Activated T-helper 1 cell treated with anti-CD3 and anti-CD28 coated beads, Interleukin-12 subunit alpha, Interleukin-12 subunit beta, Interleukin-2, Interleukin-4 antibody, amounts not matched to agents 30 ng/mL and 10 ng/mL and 1 ng/mL, durations not matched to agents 14 hours and 24 hours and 36 hours (primary cell): ENCODE measurements at regions not wholly inside any gene's neighbourhood (a gene's known extent, or its start where the extent isn't known, plus 50 kb on each side); places are given as distances from the start of the nearest gene placed in this dataset.
"Not testable (repeated sequence)": the region's sequence is repeated elsewhere in the genome, so short reads cannot be mapped to it uniquely, and the experiment has no call there.

Source experiments
- DNase-seq: peaks from one replicate; pipeline ENCODE4 v3.0.0; 2021; ENCODE audit warnings: low spot score
- H3K27ac Mint-ChIP-seq: one replicate; pipeline ENCODE4 v1.8.0; 2021; ENCODE audit warnings: mild to moderate bottlenecking, mixed read lengths
- H3K27me3 Mint-ChIP-seq: one replicate; pipeline ENCODE4 v1.8.0; 2022; ENCODE audit warnings: mild to moderate bottlenecking, moderate library complexity, mixed read lengths; ENCODE audit not compliant: insufficient read depth
- H3K36me3 Mint-ChIP-seq: one replicate; pipeline ENCODE4 v1.8.0; 2021; ENCODE audit warnings: low read depth, mixed read lengths
- H3K4me1 Mint-ChIP-seq: one replicate; pipeline ENCODE4 v1.8.0; 2021; ENCODE audit warnings: low read depth, mixed read lengths
- H3K4me3 Mint-ChIP-seq: one replicate; pipeline ENCODE4 v1.8.0; 2021; ENCODE audit warnings: mild to moderate bottlenecking, moderate library complexity, mixed read lengths
- H3K9me3 Mint-ChIP-seq: one replicate; pipeline ENCODE4 v1.8.0; 2021; ENCODE audit warnings: mixed read lengths
- intact Hi-C: fragments of 100-400 bp; cut with micrococcal nuclease; formaldehyde crosslinking; loops from one replicate; pipeline ENCODE4 v1.15.1; 2024

- Mint-ChIP-seq H3K4me3 (no peak overlapping the region), H3K36me3 (no peaks in the 10 kb centered on the region), H3K4me1 (no peaks in the 10 kb centered on the region), H3K27ac (no peak overlapping the region), H3K9me3 (no peaks in the 10 kb centered on the region), H3K27me3 (no peaks in the 10 kb centered on the region)
- no peak for DNase-seq
- intact Hi-C loops: no loop called here
These were observed 856.7 kb upstream of the SLITRK1 start for GRCh38 chr13:84739021-84739420.

GRCh38 chr13:84737661-84738060 lies 855.4 kb upstream of the SLITRK1 start:
- Mint-ChIP-seq H3K27me3 (no peaks in the 10 kb centered on the region), H3K36me3 (no peaks in the 10 kb centered on the region), H3K4me3 (no peak overlapping the region), H3K9me3 (no peaks in the 10 kb centered on the region), H3K27ac (no peak overlapping the region), H3K4me1 (no peaks in the 10 kb centered on the region)
- no peak for DNase-seq
- intact Hi-C loops: no loop called here

GRCh38 chr13:84730376-84730775 lies 848.1 kb upstream of the SLITRK1 start:
- intact Hi-C loops: no loop called here
- Mint-ChIP-seq H3K9me3 (no peaks in the 10 kb centered on the region), H3K27me3 (no peaks in the 10 kb centered on the region), H3K4me1 (no peaks in the 10 kb centered on the region), H3K4me3 (no peak overlapping the region), H3K36me3 (no peaks in the 10 kb centered on the region), H3K27ac (no peak overlapping the region)
- DNase-seq: no peak

GRCh38 chr13:84705982-84706710 lies 823.9 kb upstream of the SLITRK1 start:
- Mint-ChIP-seq H3K27me3 (no peaks in the 10 kb centered on the region), H3K4me3 (no peak overlapping the region), H3K27ac (no peak overlapping the region), H3K36me3 (no peaks in the 10 kb centered on the region), H3K9me3 (no peaks in the 10 kb centered on the region), H3K4me1 (no peaks in the 10 kb centered on the region)
- intact Hi-C loops: no loop called here
- DNase-seq: no peak

- Mint-ChIP-seq H3K4me3 (no peak overlapping the region), H3K36me3 (no peaks in the 10 kb centered on the region), H3K27ac (no peak overlapping the region), H3K4me1 (no peaks in the 10 kb centered on the region), H3K27me3 (no peaks in the 10 kb centered on the region), H3K9me3 (peaks cover 5% of the 10 kb centered on the region)
- DNase-seq: no peak
- intact Hi-C loops: no loop called here
These were observed 819.9 kb upstream of the SLITRK1 start for GRCh38 chr13:84702174-84702573.

GRCh38 chr13:84697591-84697990 lies 815.3 kb upstream of the SLITRK1 start:
- H3K4me3 Mint-ChIP-seq, intact Hi-C loops, H3K36me3 Mint-ChIP-seq, H3K27ac Mint-ChIP-seq, H3K9me3 Mint-ChIP-seq, DNase-seq, H3K27me3 Mint-ChIP-seq, H3K4me1 Mint-ChIP-seq: not testable (repeated sequence)

- Mint-ChIP-seq H3K27me3 (no peaks in the 10 kb centered on the region), H3K27ac (no peak overlapping the region), H3K4me1 (no peaks in the 10 kb centered on the region), H3K4me3 (no peak overlapping the region), H3K36me3 (no peaks in the 10 kb centered on the region), H3K9me3 (no peaks in the 10 kb centered on the region)
- no peak for DNase-seq
- intact Hi-C loops: no loop called here
These were observed 804.7 kb upstream of the SLITRK1 start for GRCh38 chr13:84686973-84687372.

GRCh38 chr13:84686458-84686857 lies 804.2 kb upstream of the SLITRK1 start:
- no peak for DNase-seq
- Mint-ChIP-seq H3K36me3 (no peaks in the 10 kb centered on the region), H3K27me3 (no peaks in the 10 kb centered on the region), H3K4me1 (no peaks in the 10 kb centered on the region), H3K9me3 (no peaks in the 10 kb centered on the region), H3K4me3 (no peak overlapping the region), H3K27ac (no peak overlapping the region)
- intact Hi-C loops: no loop called here

- no peak overlapping the region for H3K27ac Mint-ChIP-seq
- no peaks in the 10 kb centered on the region for H3K27me3 Mint-ChIP-seq
- no peaks in the 10 kb centered on the region for H3K9me3 Mint-ChIP-seq
- H3K4me3 Mint-ChIP-seq: no peak overlapping the region
- H3K36me3 Mint-ChIP-seq: no peaks in the 10 kb centered on the region
- no peaks in the 10 kb centered on the region for H3K4me1 Mint-ChIP-seq
- DNase-seq: no peak
- intact Hi-C loops: no loop called here
These were observed 802.5 kb upstream of the SLITRK1 start for GRCh38 chr13:84684804-84685203.

GRCh38 chr13:84684048-84684662 lies 801.9 kb upstream of the SLITRK1 start:
- no peaks in the 10 kb centered on the region for H3K27me3 Mint-ChIP-seq
- no peak overlapping the region for H3K4me3 Mint-ChIP-seq
- H3K27ac Mint-ChIP-seq: no peak overlapping the region
- no peaks in the 10 kb centered on the region for H3K36me3 Mint-ChIP-seq
- intact Hi-C loops: no loop called here
- H3K9me3 Mint-ChIP-seq: no peaks in the 10 kb centered on the region
- DNase-seq: no peak
- H3K4me1 Mint-ChIP-seq: no peaks in the 10 kb centered on the region

GRCh38 chr13:84683448-84683847 lies 801.2 kb upstream of the SLITRK1 start:
- H3K27me3 Mint-ChIP-seq: no peaks in the 10 kb centered on the region
- DNase-seq: no peak
- H3K4me3 Mint-ChIP-seq: no peak overlapping the region
- intact Hi-C loops: no loop called here
- H3K4me1 Mint-ChIP-seq: no peaks in the 10 kb centered on the region
- no peaks in the 10 kb centered on the region for H3K36me3 Mint-ChIP-seq
- no peaks in the 10 kb centered on the region for H3K9me3 Mint-ChIP-seq
- no peak overlapping the region for H3K27ac Mint-ChIP-seq

GRCh38 chr13:84677836-84678235 lies 795.6 kb upstream of the SLITRK1 start:
- H3K4me1 Mint-ChIP-seq: no peaks in the 10 kb centered on the region
- H3K4me3 Mint-ChIP-seq: no peak overlapping the region
- H3K27me3 Mint-ChIP-seq: no peaks in the 10 kb centered on the region
- intact Hi-C loops: no loop called here
- H3K9me3 Mint-ChIP-seq: no peaks in the 10 kb centered on the region
- H3K36me3 Mint-ChIP-seq: no peaks in the 10 kb centered on the region
- DNase-seq: no peak
- H3K27ac Mint-ChIP-seq: no peak overlapping the region

GRCh38 chr13:84672616-84673015 lies 790.3 kb upstream of the SLITRK1 start:
- intact Hi-C loops: no loop called here
- H3K9me3 Mint-ChIP-seq: no peaks in the 10 kb centered on the region
- H3K4me3 Mint-ChIP-seq: no peak overlapping the region

GRCh38 chr13:84670245-84670644 lies 788.0 kb upstream of the SLITRK1 start:
- H3K27me3 Mint-ChIP-seq: no peaks in the 10 kb centered on the region
- DNase-seq: no peak
- no peak overlapping the region for H3K27ac Mint-ChIP-seq
- no peak overlapping the region for H3K4me3 Mint-ChIP-seq
- intact Hi-C loops: no loop called here
- H3K4me1 Mint-ChIP-seq: no peaks in the 10 kb centered on the region
- no peaks in the 10 kb centered on the region for H3K36me3 Mint-ChIP-seq
- H3K9me3 Mint-ChIP-seq: no peaks in the 10 kb centered on the region

More at GRCh38 chr13:84672616-84673015, 790.3 kb upstream of the SLITRK1 start:
- no peak for DNase-seq
- Mint-ChIP-seq H3K36me3 (no peaks in the 10 kb centered on the region), H3K27me3 (no peaks in the 10 kb centered on the region), H3K4me1 (no peaks in the 10 kb centered on the region), H3K27ac (no peak overlapping the region)
